GM12878 (cell line): ENCODE measurements at regions not wholly inside any gene's neighbourhood (a gene's known extent, or its start where the extent isn't known, plus 50 kb on each side); places are given as distances from the start of the nearest gene placed in this dataset.

Source experiments
- CBX5 ChIP-seq: sonication (generic); IDR thresholded peaks from 2 replicates; pipeline ENCODE4 v1.6.1; 2016; ENCODE audit warnings: low read depth, moderate library complexity, mild to moderate bottlenecking, inconsistent platforms
- CEBPB ChIP-seq, 2 experiments: fragments of 150-350 bp in 1 of 2; IDR thresholded peaks; 2 replicates each; pipeline ENCODE4 v1.6.1; 2012 to 2014; ENCODE audit warnings: low read depth in 2 of 2, low read length in 2 of 2, borderline replicate concordance in 1 of 2, inconsistent platforms in 1 of 2
- CREB1 ChIP-seq: IDR thresholded peaks from 2 replicates; pipeline ENCODE4 v1.6.1; 2012; ENCODE audit warnings: low read depth, mild to moderate bottlenecking, inconsistent platforms
- CUX1 ChIP-seq: IDR thresholded peaks from 2 replicates; pipeline ENCODE4 v1.6.1; 2012; ENCODE audit warnings: improper control_type of control experiment, low read depth, low read length; ENCODE audit not compliant: insufficient replicate concordance
- ELK1 ChIP-seq: IDR thresholded peaks from 2 replicates; pipeline ENCODE4 v1.6.1; 2012; ENCODE audit warnings: low read depth, low read length, improper control_type of control experiment
- FOXK2 ChIP-seq: fragments of 450-650 bp; IDR thresholded peaks from 2 replicates; pipeline ENCODE4 v1.6.1; 2017; ENCODE audit warnings: mild to moderate bottlenecking, moderate library complexity
- FOXM1 ChIP-seq: IDR thresholded peaks from 2 replicates; pipeline ENCODE4 v1.6.1; 2012; ENCODE audit warnings: low read depth, mild to moderate bottlenecking, inconsistent platforms, low read length, moderate library complexity
- HDAC2 ChIP-seq: fragments of 200-600 bp; sonication (generic); IDR thresholded peaks from 2 replicates; pipeline ENCODE4 v1.6.1; 2017
- LARP7 ChIP-seq: fragments of 450-650 bp; IDR thresholded peaks from 2 replicates; pipeline ENCODE4 v1.6.1; 2017; ENCODE audit warnings: mild to moderate bottlenecking
- MYB ChIP-seq: fragments of 150-350 bp; IDR thresholded peaks from 2 replicates; pipeline ENCODE4 v1.6.1; 2014; ENCODE audit warnings: mild to moderate bottlenecking, low read depth, low read length, borderline replicate concordance
- NBN ChIP-seq: fragments of 450-650 bp; IDR thresholded peaks from 2 replicates; pipeline ENCODE4 v1.6.1; 2016
- NFYB ChIP-seq: IDR thresholded peaks from 2 replicates; pipeline ENCODE4 v1.6.1; 2011; ENCODE audit warnings: low read depth, mild to moderate bottlenecking, low read length, improper control_type of control experiment, moderate library complexity; ENCODE audit not compliant: insufficient read depth
- RCOR1 ChIP-seq: conservative IDR thresholded peaks from 2 replicates; pipeline ENCODE4 v1.6.1; 2012; ENCODE audit warnings: low read depth, low read length, improper control_type of control experiment
- SMC3 ChIP-seq: IDR thresholded peaks from 2 replicates; pipeline ENCODE4 v1.6.1; 2011; ENCODE audit warnings: low read length, improper control_type of control experiment, borderline replicate concordance
- SPI1 ChIP-seq: IDR thresholded peaks from 2 replicates; pipeline ENCODE4 v1.6.1; 2011; ENCODE audit warnings: low read depth, mild to moderate bottlenecking, low read length, moderate library complexity, borderline replicate concordance; ENCODE audit not compliant: insufficient read depth
- STAT1 ChIP-seq: fragments of 450-650 bp; conservative IDR thresholded peaks from 2 replicates; pipeline ENCODE4 v1.6.1; 2014; ENCODE audit warnings: antibody characterized with exemption, mild to moderate bottlenecking
- TCF3 ChIP-seq: IDR thresholded peaks from 2 replicates; pipeline ENCODE4 v1.6.1; 2012; ENCODE audit warnings: low read depth, mild to moderate bottlenecking, low read length, borderline replicate concordance; ENCODE audit not compliant: insufficient read depth
- USF2 ChIP-seq: IDR thresholded peaks from 2 replicates; pipeline ENCODE4 v1.6.1; 2011; ENCODE audit warnings: low read depth, low read length, improper control_type of control experiment, borderline replicate concordance
- ZNF24 ChIP-seq: fragments of 450-650 bp; IDR thresholded peaks from 2 replicates; pipeline ENCODE4 v1.6.1; 2017; ENCODE audit warnings: antibody characterized with exemption, mild to moderate bottlenecking
- ZNF687 ChIP-seq: fragments of 450-650 bp; IDR thresholded peaks from 2 replicates; pipeline ENCODE4 v1.6.1; 2017; ENCODE audit warnings: mild to moderate bottlenecking, moderate library complexity

GRCh38 chr3:191139736-191140135, 59.3 kb upstream of the OSTN start (continued):
- TF ChIP-seq ELK1 = no peak
- TF ChIP-seq RCOR1 = no peak
- TF ChIP-seq SPI1 = no peak
- no peak for TF ChIP-seq HDAC2
- no peak for TF ChIP-seq CUX1
- TF ChIP-seq SMC3 = no peak
- no peak for TF ChIP-seq ZNF687
- TF ChIP-seq FOXK2 = no peak
- TF ChIP-seq USF2 = no peak
- TF ChIP-seq LARP7 = no peak
- no peak for TF ChIP-seq ZNF24
- TF ChIP-seq NFYB = no peak
- TF ChIP-seq CEBPB (IDR thresholded peaks at IDR 0.05; ENCODE audit: borderline replicate concordance in 1 of 2, low read depth in 2 of 2, low read length in 2 of 2) = no peak
- TF ChIP-seq STAT1 = no peak
- no peak for TF ChIP-seq CBX5
- no peak for TF ChIP-seq NBN
- TF ChIP-seq TCF3 = no peak
- peak; percentile 43; the same call in 1 of the 2 replicates for TF ChIP-seq FOXM1
- no peak for TF ChIP-seq CREB1
- TF ChIP-seq MYB = no peak
